Cardiac muscle cell (in vitro differentiated cells and primary cell): ENCODE measurements at regions not wholly inside any gene's neighbourhood (a gene's known extent, or its start where the extent isn't known, plus 50 kb on each side); places are given as distances from the start of the nearest gene placed in this dataset.

Source experiments
- DNase-seq, 2 donors: peaks; one replicate each; pipeline versions ENCODE4 v3.0.0 to v3.0.0-alpha.2; 2010 to 2017; ENCODE audit warnings: low read depth in 1 of 2, low spot score in 1 of 2
- H3K27ac ChIP-seq: fragments of 200-600 bp; sonication (generic); 2 replicates; pipeline ENCODE4 v1.5.1; 2016
- H3K27me3 ChIP-seq: fragments of 200-600 bp; sonication (generic); 2 replicates; pipeline ENCODE4 v1.6.0; 2016; ENCODE audit warnings: control low read depth
- H3K36me3 ChIP-seq: fragments of 200-600 bp; sonication (generic); 2 replicates; pipeline ENCODE4 v1.5.1; 2016; ENCODE audit warnings: control low read depth
- H3K4me1 ChIP-seq: fragments of 200-600 bp; sonication (generic); 2 replicates; pipeline ENCODE4 v1.8.1; 2017; ENCODE audit warnings: low read depth, mild to moderate bottlenecking, mixed run types
- H3K4me3 ChIP-seq: fragments of 200-600 bp; sonication (generic); 2 replicates; pipeline ENCODE4 v1.5.1; 2016; ENCODE audit warnings: mild to moderate bottlenecking
- H3K9me3 ChIP-seq: fragments of 200-600 bp; sonication (generic); 2 replicates; pipeline ENCODE4 v1.5.1; 2017; ENCODE audit warnings: low read depth, mild to moderate bottlenecking, control low read depth
- TF ChIP-seq, protein P1 (sequence below): IDR thresholded peaks from 2 replicates; pipeline ENCODE4 v1.5.1; 2012; ENCODE audit warnings: low read depth, mild to moderate bottlenecking, low read length

DNA sequence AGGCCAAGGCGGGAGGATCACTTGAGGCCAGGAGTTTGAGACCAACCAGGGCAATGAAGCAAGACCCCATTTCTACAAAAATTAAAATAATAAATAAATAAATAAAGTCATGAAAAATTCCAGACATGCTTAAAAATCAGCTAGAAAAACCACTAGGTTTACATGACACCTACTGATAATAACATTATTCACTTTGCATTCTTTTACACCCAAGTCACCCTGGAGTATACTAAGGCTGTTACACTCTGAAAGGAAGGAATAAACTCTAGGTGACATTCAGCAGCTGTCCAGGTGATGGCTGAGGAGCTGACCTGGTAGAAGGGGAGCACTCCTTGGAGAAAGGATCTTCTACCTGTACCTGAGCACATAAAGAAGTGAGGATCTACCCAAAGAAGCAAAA lies 179.2 kb downstream of the ZNF281 start:
- H3K4me3 ChIP-seq, result no peak overlapping the region
- peaks cover 18% of the 10 kb centered on the region for H3K27me3 ChIP-seq
- no peak for DNase-seq
- no peak overlapping the region for H3K27ac ChIP-seq
- H3K36me3 ChIP-seq, result no peaks in the 10 kb centered on the region
- H3K4me1 ChIP-seq, result no peaks in the 10 kb centered on the region
- H3K9me3 ChIP-seq, result no peaks in the 10 kb centered on the region
- TF ChIP-seq, protein P1, sequence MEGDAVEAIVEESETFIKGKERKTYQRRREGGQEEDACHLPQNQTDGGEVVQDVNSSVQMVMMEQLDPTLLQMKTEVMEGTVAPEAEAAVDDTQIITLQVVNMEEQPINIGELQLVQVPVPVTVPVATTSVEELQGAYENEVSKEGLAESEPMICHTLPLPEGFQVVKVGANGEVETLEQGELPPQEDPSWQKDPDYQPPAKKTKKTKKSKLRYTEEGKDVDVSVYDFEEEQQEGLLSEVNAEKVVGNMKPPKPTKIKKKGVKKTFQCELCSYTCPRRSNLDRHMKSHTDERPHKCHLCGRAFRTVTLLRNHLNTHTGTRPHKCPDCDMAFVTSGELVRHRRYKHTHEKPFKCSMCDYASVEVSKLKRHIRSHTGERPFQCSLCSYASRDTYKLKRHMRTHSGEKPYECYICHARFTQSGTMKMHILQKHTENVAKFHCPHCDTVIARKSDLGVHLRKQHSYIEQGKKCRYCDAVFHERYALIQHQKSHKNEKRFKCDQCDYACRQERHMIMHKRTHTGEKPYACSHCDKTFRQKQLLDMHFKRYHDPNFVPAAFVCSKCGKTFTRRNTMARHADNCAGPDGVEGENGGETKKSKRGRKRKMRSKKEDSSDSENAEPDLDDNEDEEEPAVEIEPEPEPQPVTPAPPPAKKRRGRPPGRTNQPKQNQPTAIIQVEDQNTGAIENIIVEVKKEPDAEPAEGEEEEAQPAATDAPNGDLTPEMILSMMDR, result no peak

DNA sequence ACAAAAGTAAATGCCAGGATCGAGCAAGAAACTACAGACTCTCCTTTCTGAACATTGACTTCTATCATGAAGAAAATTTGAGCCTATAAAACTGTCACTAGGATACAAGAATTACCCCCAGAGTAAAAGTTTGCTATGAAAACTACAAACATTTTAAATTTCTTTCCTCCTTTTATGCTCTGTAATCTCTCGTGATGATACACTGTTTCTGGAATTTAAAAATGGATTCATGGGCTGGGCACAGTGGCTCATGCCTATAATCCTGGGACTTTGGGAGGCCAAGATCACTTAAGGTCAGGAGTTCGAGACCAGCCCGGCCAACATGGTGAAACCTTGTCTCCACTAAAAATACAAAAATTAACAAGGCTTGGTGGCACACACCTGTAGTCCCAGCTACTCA lies 181.3 kb downstream of the ZNF281 start:
- Histone ChIP-seq H3K9me3 (no peaks in the 10 kb centered on the region), H3K27ac (no peak overlapping the region), H3K4me3 (no peak overlapping the region), H3K4me1 (no peaks in the 10 kb centered on the region), H3K36me3 (no peaks in the 10 kb centered on the region), H3K27me3 (peaks cover 16% of the 10 kb centered on the region)
- DNase-seq, result no peak
- TF ChIP-seq, protein P1, result no peak

DNA sequence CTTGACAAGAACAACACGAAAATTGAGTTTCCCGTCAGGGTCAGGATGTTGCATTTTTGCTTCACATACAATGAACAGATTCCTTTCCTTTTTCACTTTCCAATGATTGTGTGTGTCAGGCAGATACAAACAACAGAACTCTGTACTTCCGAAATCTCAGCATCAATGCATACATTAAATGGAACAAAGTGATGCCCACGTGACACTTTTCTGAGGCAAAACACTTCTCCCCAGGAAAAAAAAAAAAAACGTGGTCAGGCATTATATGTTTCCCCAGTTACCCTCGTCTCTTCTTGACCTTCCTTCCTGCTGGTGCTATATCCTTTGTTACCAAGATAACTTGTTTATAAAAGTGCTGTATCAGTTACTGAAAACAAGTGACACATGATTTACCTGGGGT lies 181.8 kb downstream of the ZNF281 start:
- Histone ChIP-seq H3K27ac (no peak overlapping the region), H3K27me3 (peaks cover 16% of the 10 kb centered on the region), H3K9me3 (no peaks in the 10 kb centered on the region), H3K4me3 (no peak overlapping the region), H3K36me3 (no peaks in the 10 kb centered on the region), H3K4me1 (no peaks in the 10 kb centered on the region)
- DNase-seq, result no peak
- TF ChIP-seq, protein P1, result no peak
